Endothelial cell of umbilical vein (primary cell): ENCODE measurements at regions not wholly inside any gene's neighbourhood (a gene's known extent, or its start where the extent isn't known, plus 50 kb on each side); places are given as distances from the start of the nearest gene placed in this dataset.

Experiments used
- EZH2 ChIP-seq: IDR thresholded peaks from 2 replicates; pipeline ENCODE4 v1.6.1; 2012; ENCODE audit warnings: borderline replicate concordance, low read depth, mild to moderate bottlenecking, moderate library complexity, low read length, inconsistent platforms; ENCODE audit not compliant: severe bottlenecking
- POLR2A ChIP-seq: IDR thresholded peaks from 2 replicates; pipeline ENCODE4 v1.6.1; 2012; ENCODE audit warnings: low read depth, mild to moderate bottlenecking, control low read depth, low read length
- POLR2AphosphoS5 ChIP-seq: IDR thresholded peaks from 2 replicates; pipeline ENCODE4 v1.6.1; 2012; ENCODE audit warnings: low read depth, mild to moderate bottlenecking, control low read depth, low read length, moderate library complexity; ENCODE audit not compliant: insufficient read depth
- TF ChIP-seq, protein P1 (sequence below), 2 donors: IDR thresholded peaks; 1 replicate in 1 of 2; 2 replicates in 1 of 2; pipeline ENCODE4 v1.5.1; 2011; ENCODE audit warnings: low read length in 2 of 2, mild to moderate bottlenecking in 2 of 2, moderate library complexity in 2 of 2, control low read depth in 1 of 2, inconsistent platforms in 1 of 2, low read depth in 1 of 2; ENCODE audit not compliant: insufficient read depth in 1 of 2; ENCODE audit errors: extremely low read depth in 1 of 2

DNA sequence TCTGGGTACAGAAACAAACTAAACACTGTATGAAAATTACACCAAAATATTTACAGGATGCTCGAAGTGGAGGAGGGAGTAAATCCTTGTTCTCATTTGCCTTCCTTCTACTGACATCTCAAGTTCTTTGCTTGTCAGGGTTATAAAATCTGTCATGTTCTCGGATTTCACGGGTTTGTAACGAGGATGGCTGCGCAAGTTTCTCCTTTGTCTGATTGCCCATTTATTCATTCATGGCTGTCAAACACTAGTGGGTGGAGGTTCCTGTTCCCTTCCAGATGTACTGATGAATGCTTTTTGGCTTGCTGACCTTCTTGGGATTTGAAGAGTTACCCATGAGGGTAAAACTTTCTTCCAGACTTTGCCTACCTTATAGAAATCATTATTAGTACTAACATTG lies 206.9 kb downstream of the SPCS3 start:
- TF ChIP-seq, protein P1, sequence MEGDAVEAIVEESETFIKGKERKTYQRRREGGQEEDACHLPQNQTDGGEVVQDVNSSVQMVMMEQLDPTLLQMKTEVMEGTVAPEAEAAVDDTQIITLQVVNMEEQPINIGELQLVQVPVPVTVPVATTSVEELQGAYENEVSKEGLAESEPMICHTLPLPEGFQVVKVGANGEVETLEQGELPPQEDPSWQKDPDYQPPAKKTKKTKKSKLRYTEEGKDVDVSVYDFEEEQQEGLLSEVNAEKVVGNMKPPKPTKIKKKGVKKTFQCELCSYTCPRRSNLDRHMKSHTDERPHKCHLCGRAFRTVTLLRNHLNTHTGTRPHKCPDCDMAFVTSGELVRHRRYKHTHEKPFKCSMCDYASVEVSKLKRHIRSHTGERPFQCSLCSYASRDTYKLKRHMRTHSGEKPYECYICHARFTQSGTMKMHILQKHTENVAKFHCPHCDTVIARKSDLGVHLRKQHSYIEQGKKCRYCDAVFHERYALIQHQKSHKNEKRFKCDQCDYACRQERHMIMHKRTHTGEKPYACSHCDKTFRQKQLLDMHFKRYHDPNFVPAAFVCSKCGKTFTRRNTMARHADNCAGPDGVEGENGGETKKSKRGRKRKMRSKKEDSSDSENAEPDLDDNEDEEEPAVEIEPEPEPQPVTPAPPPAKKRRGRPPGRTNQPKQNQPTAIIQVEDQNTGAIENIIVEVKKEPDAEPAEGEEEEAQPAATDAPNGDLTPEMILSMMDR (IDR thresholded peaks at IDR 0.05; ENCODE audit: extremely low read depth in 1 of 2, insufficient read depth in 1 of 2, low read depth in 1 of 2, low read length in 2 of 2), result no peak
- TF ChIP-seq POLR2A (no peak), EZH2 (no peak), POLR2AphosphoS5 (no peak)
